HG03378 (cell line): ENCODE measurements at regions not wholly inside any gene's neighbourhood (a gene's known extent, or its start where the extent isn't known, plus 50 kb on each side); places are given as distances from the start of the nearest gene placed in this dataset.
A peak's percentile ranks its signal among the peaks of the same experiment; 100 is the strongest.

ENCODE experiments used
- ATAC-seq: cut with Tn5 transposase; IDR thresholded peaks from one replicate; pipeline ENCODE4 v1.9.1; 2021; ENCODE audit warnings: mild to moderate bottlenecking, moderate library complexity; ENCODE audit not compliant: unreplicated experiment

GRCh38 chr1:168991667-168992475 lies 114.6 kb upstream of the ATP1B1 start:
- ATAC-seq, result no peak

- no peak for ATAC-seq
Measured at GRCh38 chr1:169001353-169001752, 105.1 kb upstream of the ATP1B1 start.

GRCh38 chr1:169003864-169004516 lies 102.5 kb upstream of the ATP1B1 start:
- no peak for ATAC-seq

- no peak for ATAC-seq
Measured at GRCh38 chr1:169005776-169006175, 100.7 kb upstream of the ATP1B1 start.

- ATAC-seq, result peak; percentile 47
Measured at GRCh38 chr1:169009666-169010065, 96.8 kb upstream of the ATP1B1 start.

GRCh38 chr1:169012416-169012815 lies 94.1 kb upstream of the ATP1B1 start:
- ATAC-seq, result peak; percentile 67

- ATAC-seq, result no peak
Measured at GRCh38 chr1:169013821-169014220, 92.7 kb upstream of the ATP1B1 start.

- no peak for ATAC-seq
Measured at GRCh38 chr1:169015464-169015863, 91.0 kb upstream of the ATP1B1 start.

- no peak for ATAC-seq
Measured at GRCh38 chr1:169018751-169019150, 87.7 kb upstream of the ATP1B1 start.

- no peak for ATAC-seq
Measured at GRCh38 chr1:169019419-169020058, 87.0 kb upstream of the ATP1B1 start.

- no peak for ATAC-seq
Measured at GRCh38 chr1:169020684-169021083, 85.8 kb upstream of the ATP1B1 start.

- ATAC-seq, result no peak
Measured at GRCh38 chr1:169022648-169023047, 83.8 kb upstream of the ATP1B1 start.

- no peak for ATAC-seq
Measured at GRCh38 chr1:169024255-169024654, 82.2 kb upstream of the ATP1B1 start.

- peak; percentile 92 for ATAC-seq
Measured at GRCh38 chr1:169024800-169025271, 81.7 kb upstream of the ATP1B1 start.

GRCh38 chr1:169025412-169025811 lies 81.1 kb upstream of the ATP1B1 start:
- ATAC-seq, result no peak

- peak; percentile 51 for ATAC-seq
Measured at GRCh38 chr1:169027607-169028320, 78.7 kb upstream of the ATP1B1 start.

- no peak for ATAC-seq
Measured at GRCh38 chr1:169031566-169032224, 74.8 kb upstream of the ATP1B1 start.

GRCh38 chr1:169041366-169041765 lies 65.1 kb upstream of the ATP1B1 start:
- no peak for ATAC-seq

GRCh38 chr1:169042377-169042776 lies 64.1 kb upstream of the ATP1B1 start:
- no peak for ATAC-seq

GRCh38 chr1:169043823-169044222 lies 62.7 kb upstream of the ATP1B1 start:
- ATAC-seq, result peak; percentile 6

- ATAC-seq, result peak; percentile 91
Measured at GRCh38 chr1:169044296-169044695, 62.2 kb upstream of the ATP1B1 start.
